ENCODE measurements at regions not wholly inside any gene's neighbourhood (a gene's known extent, or its start where the extent isn't known, plus 50 kb on each side); places are given as distances from the start of the nearest gene placed in this dataset.

DNA sequence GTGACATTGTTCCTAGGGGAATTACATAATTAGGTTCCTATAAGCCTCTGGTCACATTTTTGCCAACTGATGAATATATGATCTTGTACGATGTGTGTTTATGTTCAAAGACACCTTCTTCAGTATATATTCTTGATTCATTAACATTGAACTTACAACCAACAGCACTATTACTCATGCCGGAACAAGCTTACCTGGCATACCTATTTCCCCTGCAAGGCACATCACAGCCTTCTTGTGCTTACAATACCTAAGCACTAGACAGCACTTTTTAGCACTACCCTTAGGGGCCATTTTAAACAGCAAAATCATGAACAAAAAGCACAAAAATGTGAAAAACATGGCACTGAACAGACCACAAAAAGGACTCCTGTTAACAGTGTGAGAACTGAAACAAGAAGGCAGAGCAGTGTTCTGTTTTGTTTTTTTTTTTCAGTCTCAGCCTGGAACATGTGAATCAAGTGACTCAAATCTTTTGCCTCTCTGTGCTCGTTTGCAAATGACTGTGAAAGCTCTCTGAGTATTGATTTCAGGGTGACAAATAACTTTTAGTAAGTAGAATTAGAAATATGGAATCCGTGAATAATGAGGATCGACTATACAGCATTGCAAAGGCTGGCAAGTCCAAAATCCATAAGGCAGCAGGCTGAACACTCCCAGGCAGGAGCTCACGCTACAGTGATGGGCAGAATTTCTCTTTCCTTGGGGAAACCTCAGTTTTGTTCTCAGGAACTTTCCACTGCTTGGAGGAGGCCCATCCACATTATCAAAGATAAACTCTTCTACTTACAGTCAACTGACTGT, 102.3 kb upstream of the TSHZ2 start:
- in situ Hi-C loops (cut with HindIII; ENCODE audit: low sequenced_read_pairs): no loop called here
- no peak overlapping the region for H3K4me3 ChIP-seq (ENCODE audit: low read depth, low read length)
- DNase-seq (ENCODE audit: low read depth, low spot score): no peak
- TF ChIP-seq, protein P1, sequence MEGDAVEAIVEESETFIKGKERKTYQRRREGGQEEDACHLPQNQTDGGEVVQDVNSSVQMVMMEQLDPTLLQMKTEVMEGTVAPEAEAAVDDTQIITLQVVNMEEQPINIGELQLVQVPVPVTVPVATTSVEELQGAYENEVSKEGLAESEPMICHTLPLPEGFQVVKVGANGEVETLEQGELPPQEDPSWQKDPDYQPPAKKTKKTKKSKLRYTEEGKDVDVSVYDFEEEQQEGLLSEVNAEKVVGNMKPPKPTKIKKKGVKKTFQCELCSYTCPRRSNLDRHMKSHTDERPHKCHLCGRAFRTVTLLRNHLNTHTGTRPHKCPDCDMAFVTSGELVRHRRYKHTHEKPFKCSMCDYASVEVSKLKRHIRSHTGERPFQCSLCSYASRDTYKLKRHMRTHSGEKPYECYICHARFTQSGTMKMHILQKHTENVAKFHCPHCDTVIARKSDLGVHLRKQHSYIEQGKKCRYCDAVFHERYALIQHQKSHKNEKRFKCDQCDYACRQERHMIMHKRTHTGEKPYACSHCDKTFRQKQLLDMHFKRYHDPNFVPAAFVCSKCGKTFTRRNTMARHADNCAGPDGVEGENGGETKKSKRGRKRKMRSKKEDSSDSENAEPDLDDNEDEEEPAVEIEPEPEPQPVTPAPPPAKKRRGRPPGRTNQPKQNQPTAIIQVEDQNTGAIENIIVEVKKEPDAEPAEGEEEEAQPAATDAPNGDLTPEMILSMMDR (IDR thresholded peaks at IDR 0.05; ENCODE audit: low read depth, low read length): no peak

DNA sequence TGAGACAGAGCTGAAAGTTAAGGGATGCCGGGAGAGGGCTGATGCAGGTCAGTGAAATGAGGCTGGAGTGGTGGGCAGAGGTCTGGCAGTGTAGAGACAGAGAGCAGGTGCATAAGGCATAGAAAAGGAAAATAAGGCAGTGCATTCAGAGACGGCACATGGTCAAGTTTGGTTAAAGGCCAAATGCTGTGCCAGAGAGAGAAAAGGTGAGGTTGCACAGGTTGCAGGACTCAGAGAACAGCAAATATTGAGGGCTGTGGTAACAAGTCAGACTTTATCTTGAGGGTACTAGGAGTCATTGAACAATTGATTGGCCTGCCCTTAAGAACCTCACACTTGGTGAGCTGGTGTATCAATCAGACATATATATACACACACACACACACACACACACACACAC, 102.9 kb upstream of the TSHZ2 start:
- in situ Hi-C loops (cut with HindIII; ENCODE audit: low sequenced_read_pairs): no loop called here
- no peak for DNase-seq (ENCODE audit: low read depth, low spot score)
- no peak overlapping the region for H3K4me3 ChIP-seq (ENCODE audit: low read depth, low read length)
- TF ChIP-seq, protein P1 (IDR thresholded peaks at IDR 0.05; ENCODE audit: low read depth, low read length): no peak

DNA sequence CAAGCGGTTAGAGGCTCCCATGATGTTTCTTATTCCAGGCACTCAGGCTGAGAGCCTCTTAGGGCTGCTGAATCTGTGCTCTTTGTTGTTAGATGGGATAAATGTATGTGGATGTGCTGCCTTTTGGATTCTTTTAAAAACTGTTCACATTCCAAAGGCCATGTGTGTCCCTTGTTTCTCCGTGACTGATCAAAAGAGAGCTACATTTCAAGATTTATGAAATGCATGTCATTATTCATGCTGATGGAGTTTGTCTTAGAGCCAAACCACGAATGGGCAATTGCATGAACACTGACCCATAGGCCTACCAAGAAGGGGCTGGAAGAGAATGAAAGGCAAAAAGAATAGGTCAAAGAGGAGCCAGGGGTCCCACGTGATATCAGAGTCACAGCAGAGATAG, 104.9 kb upstream of the TSHZ2 start:
- in situ Hi-C loops (cut with HindIII; ENCODE audit: low sequenced_read_pairs): no loop called here
- no peak overlapping the region for H3K4me3 ChIP-seq (ENCODE audit: low read depth, low read length)
- DNase-seq (ENCODE audit: low read depth, low spot score): no peak
- TF ChIP-seq, protein P1 (IDR thresholded peaks at IDR 0.05; ENCODE audit: low read depth, low read length): no peak

DNA sequence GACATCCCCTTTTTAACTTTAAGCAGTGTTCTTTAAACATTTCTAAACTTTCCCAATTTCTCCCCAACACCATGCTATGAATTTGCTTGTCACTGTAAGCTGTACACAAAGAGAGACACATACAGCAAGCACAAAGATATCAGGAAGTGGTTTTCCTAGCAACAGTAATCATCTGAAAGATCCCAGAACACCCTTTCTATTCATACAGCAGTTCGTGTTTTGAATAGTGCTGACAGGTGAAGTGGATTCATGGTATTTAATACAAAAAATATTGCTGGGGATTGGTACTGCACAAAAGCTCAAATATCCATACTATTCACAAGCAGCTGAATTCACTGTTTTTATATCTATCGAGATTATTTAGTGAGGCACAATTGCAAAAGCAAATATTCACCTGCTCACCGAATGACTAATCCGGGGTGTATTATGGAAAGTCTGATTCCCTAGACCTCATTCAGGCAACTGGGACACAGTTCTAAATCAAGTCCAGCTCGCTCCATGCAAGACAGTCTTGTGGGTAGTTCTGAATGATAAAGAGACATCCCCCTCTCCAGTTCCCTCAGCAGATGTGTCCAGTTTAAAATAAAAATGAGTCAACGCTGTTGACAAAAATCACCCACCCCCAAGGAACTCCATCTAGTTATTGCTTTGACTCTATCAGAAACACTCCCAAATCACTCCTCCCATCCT, 107.1 kb upstream of the TSHZ2 start:
- in situ Hi-C loops (cut with HindIII; ENCODE audit: low sequenced_read_pairs): no loop called here
- DNase-seq (ENCODE audit: low read depth, low spot score): no peak
- TF ChIP-seq, protein P1 (IDR thresholded peaks at IDR 0.05; ENCODE audit: low read depth, low read length): no peak
- no peak overlapping the region for H3K4me3 ChIP-seq (ENCODE audit: low read depth, low read length)

DNA sequence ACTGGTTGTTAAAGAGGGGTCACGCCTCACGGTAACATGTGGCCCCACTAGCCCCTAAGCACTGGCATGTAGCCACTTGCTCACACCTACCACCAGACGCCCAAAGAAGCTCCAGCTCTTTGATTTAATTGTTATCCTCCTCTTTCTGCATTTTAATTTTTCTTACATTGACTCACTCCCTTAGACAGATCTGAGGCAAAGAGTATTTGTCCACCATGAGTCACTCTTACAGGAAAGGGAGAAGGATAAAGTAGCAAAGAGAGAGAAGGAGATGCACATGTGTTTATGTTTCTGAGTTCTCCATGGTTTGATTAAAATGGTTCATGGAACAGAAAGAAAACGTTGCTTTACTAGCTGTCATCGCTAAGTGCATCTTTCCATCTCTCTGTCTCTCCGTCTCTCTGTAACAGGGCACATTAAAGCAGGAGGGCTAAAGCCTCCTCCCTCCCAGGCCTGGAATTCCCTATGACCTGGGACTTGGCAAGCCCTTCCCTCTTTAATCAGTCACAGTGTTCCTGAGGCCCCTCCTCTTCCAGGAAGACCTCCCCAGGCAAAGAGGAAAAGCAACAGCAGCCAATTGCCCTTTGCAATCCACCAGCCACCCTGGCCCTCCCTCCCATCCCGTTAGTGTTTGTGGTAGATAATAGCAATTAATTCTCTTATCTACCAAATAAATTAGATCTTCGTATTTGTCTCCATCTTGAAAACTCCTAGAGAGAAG, 112.8 kb upstream of the TSHZ2 start:
- TF ChIP-seq, protein P1 (IDR thresholded peaks at IDR 0.05; ENCODE audit: low read depth, low read length): no peak
- peak; percentile 63 for DNase-seq (ENCODE audit: low read depth, low spot score)
- in situ Hi-C loops (cut with HindIII; ENCODE audit: low sequenced_read_pairs): no loop called here
- no peak overlapping the region for H3K4me3 ChIP-seq (ENCODE audit: low read depth, low read length)

DNA sequence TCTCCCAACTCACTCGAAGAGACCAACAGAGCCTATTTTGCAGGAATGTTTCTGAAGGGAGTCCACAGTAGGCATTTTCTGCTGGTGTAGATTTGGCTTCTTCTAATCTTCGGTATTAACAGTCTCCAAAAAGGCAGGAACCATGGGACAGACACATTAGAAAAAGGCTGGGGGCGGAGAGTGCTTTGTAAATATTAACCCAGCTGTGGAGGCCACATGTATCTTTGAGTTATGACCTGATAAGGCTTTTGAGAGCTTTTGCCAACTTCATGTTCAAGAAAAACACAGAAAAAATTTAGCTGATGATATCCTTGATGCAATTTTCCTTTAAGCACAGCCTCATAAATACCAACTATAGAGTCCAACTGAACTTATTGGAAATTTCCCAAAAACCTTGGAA, 119.4 kb upstream of the TSHZ2 start:
- no peak overlapping the region for H3K4me3 ChIP-seq (ENCODE audit: low read depth, low read length)
- no peak for DNase-seq (ENCODE audit: low read depth, low spot score)
- TF ChIP-seq, protein P1 (IDR thresholded peaks at IDR 0.05; ENCODE audit: low read depth, low read length): no peak
- in situ Hi-C loops (cut with HindIII; ENCODE audit: low sequenced_read_pairs): no loop called here

All from astrocyte of the spinal cord (primary cell).